ENCODE measurements at regions not wholly inside any gene's neighbourhood (a gene's known extent, or its start where the extent isn't known, plus 50 kb on each side); places are given as distances from the start of the nearest gene placed in this dataset.

DNA sequence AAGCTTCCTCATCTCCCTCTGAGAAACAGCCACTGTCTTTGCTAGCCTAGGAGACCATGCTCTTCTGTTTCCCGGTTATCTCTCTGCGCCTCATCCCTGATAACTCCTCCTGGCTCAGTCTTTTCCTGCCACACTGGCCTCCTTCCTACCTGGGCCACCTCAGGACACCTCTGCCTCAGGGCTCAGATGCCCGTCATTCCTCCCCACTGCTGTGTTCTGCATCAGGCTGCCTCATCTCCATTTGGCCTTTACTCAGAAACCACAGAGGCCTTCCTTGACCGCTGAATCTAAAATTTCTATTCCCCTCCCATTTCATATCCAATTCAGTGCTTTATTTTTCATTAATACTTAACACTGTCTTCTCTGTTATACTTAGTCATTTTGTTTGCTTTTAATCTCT lies 311.0 kb upstream of the RGS6 start:
- TF ChIP-seq POLR2AphosphoS5 (IDR thresholded peaks at IDR 0.05; ENCODE audit: low read depth) (no peak), SPI1 (IDR thresholded peaks at IDR 0.05; ENCODE audit: borderline replicate concordance, low read depth) (no peak)
- TF ChIP-seq, protein P1, sequence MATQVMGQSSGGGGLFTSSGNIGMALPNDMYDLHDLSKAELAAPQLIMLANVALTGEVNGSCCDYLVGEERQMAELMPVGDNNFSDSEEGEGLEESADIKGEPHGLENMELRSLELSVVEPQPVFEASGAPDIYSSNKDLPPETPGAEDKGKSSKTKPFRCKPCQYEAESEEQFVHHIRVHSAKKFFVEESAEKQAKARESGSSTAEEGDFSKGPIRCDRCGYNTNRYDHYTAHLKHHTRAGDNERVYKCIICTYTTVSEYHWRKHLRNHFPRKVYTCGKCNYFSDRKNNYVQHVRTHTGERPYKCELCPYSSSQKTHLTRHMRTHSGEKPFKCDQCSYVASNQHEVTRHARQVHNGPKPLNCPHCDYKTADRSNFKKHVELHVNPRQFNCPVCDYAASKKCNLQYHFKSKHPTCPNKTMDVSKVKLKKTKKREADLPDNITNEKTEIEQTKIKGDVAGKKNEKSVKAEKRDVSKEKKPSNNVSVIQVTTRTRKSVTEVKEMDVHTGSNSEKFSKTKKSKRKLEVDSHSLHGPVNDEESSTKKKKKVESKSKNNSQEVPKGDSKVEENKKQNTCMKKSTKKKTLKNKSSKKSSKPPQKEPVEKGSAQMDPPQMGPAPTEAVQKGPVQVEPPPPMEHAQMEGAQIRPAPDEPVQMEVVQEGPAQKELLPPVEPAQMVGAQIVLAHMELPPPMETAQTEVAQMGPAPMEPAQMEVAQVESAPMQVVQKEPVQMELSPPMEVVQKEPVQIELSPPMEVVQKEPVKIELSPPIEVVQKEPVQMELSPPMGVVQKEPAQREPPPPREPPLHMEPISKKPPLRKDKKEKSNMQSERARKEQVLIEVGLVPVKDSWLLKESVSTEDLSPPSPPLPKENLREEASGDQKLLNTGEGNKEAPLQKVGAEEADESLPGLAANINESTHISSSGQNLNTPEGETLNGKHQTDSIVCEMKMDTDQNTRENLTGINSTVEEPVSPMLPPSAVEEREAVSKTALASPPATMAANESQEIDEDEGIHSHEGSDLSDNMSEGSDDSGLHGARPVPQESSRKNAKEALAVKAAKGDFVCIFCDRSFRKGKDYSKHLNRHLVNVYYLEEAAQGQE (IDR thresholded peaks at IDR 0.05; ENCODE audit: insufficient replicate concordance, low read depth) = no peak
- TF ChIP-seq, protein P2, sequence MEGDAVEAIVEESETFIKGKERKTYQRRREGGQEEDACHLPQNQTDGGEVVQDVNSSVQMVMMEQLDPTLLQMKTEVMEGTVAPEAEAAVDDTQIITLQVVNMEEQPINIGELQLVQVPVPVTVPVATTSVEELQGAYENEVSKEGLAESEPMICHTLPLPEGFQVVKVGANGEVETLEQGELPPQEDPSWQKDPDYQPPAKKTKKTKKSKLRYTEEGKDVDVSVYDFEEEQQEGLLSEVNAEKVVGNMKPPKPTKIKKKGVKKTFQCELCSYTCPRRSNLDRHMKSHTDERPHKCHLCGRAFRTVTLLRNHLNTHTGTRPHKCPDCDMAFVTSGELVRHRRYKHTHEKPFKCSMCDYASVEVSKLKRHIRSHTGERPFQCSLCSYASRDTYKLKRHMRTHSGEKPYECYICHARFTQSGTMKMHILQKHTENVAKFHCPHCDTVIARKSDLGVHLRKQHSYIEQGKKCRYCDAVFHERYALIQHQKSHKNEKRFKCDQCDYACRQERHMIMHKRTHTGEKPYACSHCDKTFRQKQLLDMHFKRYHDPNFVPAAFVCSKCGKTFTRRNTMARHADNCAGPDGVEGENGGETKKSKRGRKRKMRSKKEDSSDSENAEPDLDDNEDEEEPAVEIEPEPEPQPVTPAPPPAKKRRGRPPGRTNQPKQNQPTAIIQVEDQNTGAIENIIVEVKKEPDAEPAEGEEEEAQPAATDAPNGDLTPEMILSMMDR (IDR thresholded peaks at IDR 0.05; ENCODE audit: insufficient read depth, low read length) = no peak
- no peak overlapping the region for H3K4me3 ChIP-seq (replicated peaks; ENCODE audit: insufficient read depth, low read length)
- DNase-seq (ENCODE audit: low read depth in 1 of 2, low spot score in 1 of 2) = no peak
- no peaks in the 10 kb centered on the region for H3K27me3 ChIP-seq (ENCODE audit: insufficient read depth, poor library complexity, severe bottlenecking)
- H3K27ac ChIP-seq (replicated peaks) = no peak overlapping the region

DNA sequence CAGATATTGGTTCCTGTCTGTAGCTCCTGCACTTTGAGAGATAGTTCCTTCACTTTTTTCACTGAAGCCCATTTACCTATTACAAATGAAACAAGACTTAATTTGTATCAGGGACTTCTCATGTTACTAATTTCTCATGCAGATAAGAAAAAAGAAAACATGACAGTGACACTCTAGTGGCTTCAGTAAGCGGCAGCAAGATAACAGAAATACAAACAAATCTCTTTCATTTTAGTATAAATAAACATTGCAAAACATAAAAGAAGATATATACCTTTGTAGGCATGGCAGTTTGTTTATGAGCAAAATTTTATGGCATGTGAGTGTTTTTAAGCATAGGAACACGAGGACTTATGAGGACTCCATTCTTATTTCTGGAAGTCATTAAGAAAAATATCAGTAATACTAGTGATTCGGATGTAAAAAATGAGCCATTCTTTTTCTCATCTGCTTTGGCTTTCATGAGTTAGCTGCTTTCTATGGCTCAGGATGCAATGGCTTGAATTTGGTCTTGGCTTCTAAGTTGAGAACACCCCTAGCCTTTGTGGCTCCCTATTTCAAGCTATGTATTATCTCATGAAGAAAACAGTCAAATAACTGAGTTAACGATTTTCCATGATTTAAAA lies 310.1 kb upstream of the RGS6 start:
- H3K27ac ChIP-seq (replicated peaks) = no peak overlapping the region
- no peak for DNase-seq (ENCODE audit: low read depth in 1 of 2, low spot score in 1 of 2)
- H3K4me3 ChIP-seq (replicated peaks; ENCODE audit: insufficient read depth, low read length) = no peak overlapping the region
- TF ChIP-seq, protein P1 (IDR thresholded peaks at IDR 0.05; ENCODE audit: insufficient replicate concordance, low read depth) = no peak
- TF ChIP-seq POLR2AphosphoS5 (IDR thresholded peaks at IDR 0.05; ENCODE audit: low read depth) (no peak), GABPA (IDR thresholded peaks at IDR 0.05; ENCODE audit: low read depth) (no peak), SPI1 (IDR thresholded peaks at IDR 0.05; ENCODE audit: borderline replicate concordance, low read depth) (no peak)
- TF ChIP-seq, protein P2 (IDR thresholded peaks at IDR 0.05; ENCODE audit: insufficient read depth, low read length) = no peak
- H3K27me3 ChIP-seq (ENCODE audit: insufficient read depth, poor library complexity, severe bottlenecking) = no peaks in the 10 kb centered on the region

DNA sequence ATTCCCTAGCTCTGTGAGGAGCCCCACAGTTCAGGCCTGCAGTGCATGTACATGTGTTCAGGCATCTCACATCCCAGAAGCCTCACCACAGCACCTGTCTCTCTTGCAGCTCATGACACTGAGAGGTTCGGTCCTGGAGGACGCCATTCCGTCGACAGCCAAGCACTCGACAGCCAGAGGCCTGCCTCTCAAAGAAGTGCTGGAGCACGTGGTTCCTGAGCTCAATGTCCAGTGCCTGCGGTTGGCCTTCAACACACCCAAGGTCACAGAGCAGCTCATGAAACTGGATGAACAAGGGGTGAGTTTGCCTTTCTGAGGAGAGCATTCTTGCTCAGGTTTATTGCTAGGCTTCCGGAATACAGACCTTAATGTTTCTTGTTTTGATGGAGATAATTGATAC lies 308.3 kb upstream of the RGS6 start:
- Histone ChIP-seq H3K4me3 (replicated peaks; ENCODE audit: insufficient read depth, low read length) (no peak overlapping the region), H3K27me3 (ENCODE audit: insufficient read depth, poor library complexity, severe bottlenecking) (no peaks in the 10 kb centered on the region), H3K27ac (replicated peaks) (no peak overlapping the region)
- no peak for DNase-seq (ENCODE audit: low read depth in 1 of 2, low spot score in 1 of 2)
- TF ChIP-seq, protein P1 (IDR thresholded peaks at IDR 0.05; ENCODE audit: insufficient replicate concordance, low read depth) = no peak
- TF ChIP-seq GABPA (IDR thresholded peaks at IDR 0.05; ENCODE audit: low read depth) (no peak), SPI1 (IDR thresholded peaks at IDR 0.05; ENCODE audit: borderline replicate concordance, low read depth) (no peak), POLR2AphosphoS5 (IDR thresholded peaks at IDR 0.05; ENCODE audit: low read depth) (no peak)
- TF ChIP-seq, protein P2 (IDR thresholded peaks at IDR 0.05; ENCODE audit: insufficient read depth, low read length) = no peak
